Left ventricle myocardium inferior (tissue), 1 donor: ENCODE measurements at regions not wholly inside any gene's neighbourhood (a gene's known extent, or its start where the extent isn't known, plus 50 kb on each side); places are given as distances from the start of the nearest gene placed in this dataset.

Source experiments
- DNase-seq: peaks from one replicate; pipeline ENCODE4 v3.0.0-alpha.2; 2020
- H3K27ac ChIP-seq: fragments of 200-600 bp; replicated peaks from 2 replicates; pipeline ENCODE4 v1.8.0; 2021
- H3K27me3 ChIP-seq: fragments of 200-600 bp; 2 replicates; pipeline ENCODE4 v1.8.0; 2021; ENCODE audit warnings: low read depth
- H3K36me3 ChIP-seq: fragments of 200-600 bp; 2 replicates; pipeline ENCODE4 v1.8.0; 2021
- H3K4me1 ChIP-seq: fragments of 200-600 bp; 2 replicates; pipeline ENCODE4 v1.8.0; 2021
- H3K4me3 ChIP-seq: fragments of 200-600 bp; 2 replicates; pipeline ENCODE4 v1.8.0; 2021; ENCODE audit warnings: mild to moderate bottlenecking, moderate library complexity
- H3K9me3 ChIP-seq: fragments of 200-600 bp; replicated peaks from 2 replicates; pipeline ENCODE4 v1.8.0; 2021
- CTCF ChIP-seq: fragments of 200-600 bp; IDR thresholded peaks from 2 replicates; pipeline ENCODE4 v1.8.0; 2021; ENCODE audit warnings: antibody characterized with exemption, mild to moderate bottlenecking, borderline replicate concordance
- intact Hi-C: fragments of 100-400 bp; cut with micrococcal nuclease; formaldehyde crosslinking; loops from one replicate; pipeline ENCODE4 v1.11.0; 2022
- donor health status: DM: no; HTN: yes; CAD: no; lungs with severe emphysema.

DNA sequence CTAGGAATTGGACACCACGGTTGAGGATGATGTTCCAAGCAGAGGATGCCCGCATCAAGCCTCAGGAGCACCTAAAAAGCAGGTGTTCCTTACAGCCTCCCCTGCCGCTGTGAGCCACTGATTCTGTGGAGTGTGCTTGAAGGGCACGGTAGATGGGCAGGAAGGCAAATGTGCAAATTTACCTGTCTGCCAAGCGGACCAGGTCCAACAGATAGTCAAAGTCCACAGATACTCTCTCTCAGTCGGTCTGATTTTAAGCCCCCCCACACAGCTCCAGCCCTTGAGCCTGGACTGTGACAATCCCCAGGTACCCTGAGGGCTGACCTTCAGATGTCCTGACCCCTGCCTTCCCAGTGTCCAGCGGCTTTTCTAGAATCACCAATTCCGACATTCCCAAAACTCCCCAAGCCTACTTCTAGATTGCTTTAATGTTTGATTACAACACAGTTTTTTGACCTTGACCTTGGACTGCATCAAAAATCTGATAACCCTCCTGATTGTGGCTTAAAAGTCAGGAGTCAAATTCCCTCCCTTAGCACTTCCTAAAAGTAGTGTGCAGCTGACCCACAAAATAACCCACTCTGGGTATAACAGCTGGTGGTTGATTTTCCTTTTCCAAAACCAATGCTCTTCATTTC lies 208.8 kb upstream of the NCKAP5 start:
- peaks cover 29% of the 10 kb centered on the region for H3K4me1 ChIP-seq
- H3K27me3 ChIP-seq: no peaks in the 10 kb centered on the region
- H3K27ac ChIP-seq: no peak overlapping the region
- no peak for DNase-seq
- H3K9me3 ChIP-seq: no peaks in the 10 kb centered on the region
- no peak for TF ChIP-seq CTCF
- H3K4me3 ChIP-seq: no peak overlapping the region
- no peaks in the 10 kb centered on the region for H3K36me3 ChIP-seq
- intact Hi-C loops: loop anchor here (10.0 kb wide), 1 partner anchor 192 kb away; no protein-coding TSS in a partner anchor

DNA sequence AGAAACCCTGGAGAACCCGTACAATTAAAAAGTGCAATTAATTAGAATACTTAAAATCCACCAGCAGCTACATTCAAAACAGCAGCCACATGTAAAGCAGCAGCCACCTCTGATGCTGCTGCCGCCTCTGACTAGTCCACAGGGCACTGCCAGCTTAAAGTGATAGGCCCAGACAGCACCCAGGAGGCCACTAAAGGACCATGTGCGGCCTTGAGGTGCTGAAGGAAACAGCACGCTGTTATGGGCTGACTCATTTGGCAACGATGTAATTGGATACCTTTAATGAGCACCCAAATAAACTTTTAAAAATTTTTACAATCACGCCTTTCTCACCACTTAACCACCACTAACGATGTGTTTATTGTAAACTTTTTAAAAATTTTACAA lies 209.3 kb upstream of the NCKAP5 start:
- Histone ChIP-seq H3K9me3 (no peaks in the 10 kb centered on the region), H3K4me3 (no peak overlapping the region), H3K27ac (no peak overlapping the region), H3K36me3 (no peaks in the 10 kb centered on the region), H3K4me1 (peaks cover 27% of the 10 kb centered on the region), H3K27me3 (no peaks in the 10 kb centered on the region)
- intact Hi-C loops: loop anchor here (10.0 kb wide), 1 partner anchor 193 kb away; no protein-coding TSS in a partner anchor
- no peak for TF ChIP-seq CTCF
- DNase-seq: peak; percentile 23

DNA sequence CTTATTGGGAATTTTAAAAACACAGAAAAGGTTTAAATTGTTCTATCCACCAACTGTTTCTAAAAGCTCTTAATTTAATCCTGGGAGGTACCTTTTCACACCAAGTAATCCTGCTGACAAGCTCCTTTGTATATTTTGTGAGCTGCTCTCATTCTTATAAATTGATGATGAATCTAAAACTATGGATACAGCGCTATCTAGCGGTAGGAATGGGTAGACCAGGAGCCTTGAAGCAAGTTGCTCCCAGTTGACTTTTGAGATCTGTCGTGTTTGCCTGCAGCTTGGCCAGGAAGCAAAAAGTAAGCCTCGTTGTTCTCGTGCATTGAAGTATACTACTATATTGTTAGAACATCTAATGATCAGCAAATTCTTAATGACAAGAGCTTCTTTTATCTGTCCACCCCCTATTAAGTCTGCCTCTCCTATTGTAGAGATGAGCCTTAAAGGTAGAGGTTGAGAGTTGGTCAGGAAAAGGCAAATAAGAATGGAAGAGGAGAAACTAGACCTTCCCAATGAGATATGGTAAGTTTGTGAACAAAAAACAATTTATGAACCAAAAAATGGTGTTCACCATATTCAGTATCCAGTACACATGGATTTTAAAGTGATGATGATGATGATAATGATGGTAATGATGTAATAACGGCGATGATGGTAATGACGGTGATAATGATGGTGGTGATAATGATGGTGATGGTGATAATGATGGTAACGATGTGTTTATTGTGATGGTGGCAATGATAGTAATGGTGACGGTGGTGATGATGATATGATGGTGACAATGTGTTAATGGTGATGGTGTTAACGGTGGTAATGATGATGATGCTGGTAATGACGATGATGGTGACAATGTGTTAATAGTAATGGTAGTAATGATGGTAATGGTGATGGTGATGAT lies 212.1 kb upstream of the NCKAP5 start:
- DNase-seq: no peak
- no peaks in the 10 kb centered on the region for H3K36me3 ChIP-seq
- H3K9me3 ChIP-seq: no peaks in the 10 kb centered on the region
- peak; percentile 84 for TF ChIP-seq CTCF
- H3K4me1 ChIP-seq: peaks cover 6% of the 10 kb centered on the region
- H3K4me3 ChIP-seq: no peak overlapping the region
- H3K27ac ChIP-seq: no peak overlapping the region
- intact Hi-C loops: no loop called here
- H3K27me3 ChIP-seq: no peaks in the 10 kb centered on the region

GRCh38 chr2:133780997-133781513 lies 212.8 kb upstream of the NCKAP5 start:
- H3K9me3 ChIP-seq: no peaks in the 10 kb centered on the region
- H3K4me3 ChIP-seq: no peak overlapping the region
- DNase-seq: no peak
- no peak overlapping the region for H3K27ac ChIP-seq
- no peaks in the 10 kb centered on the region for H3K27me3 ChIP-seq
- H3K36me3 ChIP-seq: no peaks in the 10 kb centered on the region
- intact Hi-C loops: no loop called here
- TF ChIP-seq CTCF: no peak
- peaks cover 6% of the 10 kb centered on the region for H3K4me1 ChIP-seq

- Histone ChIP-seq H3K27ac (no peak overlapping the region), H3K27me3 (no peaks in the 10 kb centered on the region)
- intact Hi-C loops: no loop called here
Measured at GRCh38 chr2:133787207-133787606, 218.9 kb upstream of the NCKAP5 start.

More at GRCh38 chr2:133787207-133787606, 218.9 kb upstream of the NCKAP5 start:
- H3K9me3 ChIP-seq: no peaks in the 10 kb centered on the region
- no peak overlapping the region for H3K4me3 ChIP-seq
- no peaks in the 10 kb centered on the region for H3K36me3 ChIP-seq
- DNase-seq: no peak
- no peaks in the 10 kb centered on the region for H3K4me1 ChIP-seq
- no peak for TF ChIP-seq CTCF
